Right lobe of liver (tissue), 6 donors: ENCODE measurements at regions not wholly inside any gene's neighbourhood (a gene's known extent, or its start where the extent isn't known, plus 50 kb on each side); places are given as distances from the start of the nearest gene placed in this dataset.

Experiments used
- ATAC-seq, 4 donors: fragments of 200-7000 bp; cut with Tn5 transposase; one replicate each; pipeline ENCODE4 v1.9.1; 2020; ENCODE audit warnings: mild to moderate bottlenecking in 4 of 4, moderate library complexity in 4 of 4
- DNase-seq, 3 donors: peaks; one replicate each; pipeline ENCODE4 v3.0.0-alpha.2; 2020
- H3K27ac ChIP-seq, 3 donors: fragments of 200-600 bp; one replicate each; pipeline ENCODE4 v1.8.0; 2022
- H3K27me3 ChIP-seq, 2 donors: fragments of 200-600 bp; one replicate each; pipeline ENCODE4 v1.8.0; 2022
- H3K36me3 ChIP-seq, 4 donors: fragments of 200-600 bp; sonication (generic) in 1 of 4; one replicate each; pipeline versions ENCODE4 v1.5.1 to v1.8.0; 2017 to 2022; ENCODE audit warnings: control low read depth in 1 of 4
- H3K4me1 ChIP-seq, 4 donors: fragments of 200-600 bp; sonication (generic) in 1 of 4; one replicate each; pipeline versions ENCODE4 v1.5.1 to v1.8.0; 2017 to 2022; ENCODE audit warnings: control low read depth in 1 of 4
- H3K4me3 ChIP-seq, 3 donors: fragments of 200-600 bp; one replicate each; pipeline ENCODE4 v1.8.0; 2022
- H3K9me3 ChIP-seq, 4 donors: fragments of 200-600 bp; sonication (generic) in 1 of 4; one replicate each; pipeline versions ENCODE4 v1.5.1 to v1.8.0; 2017 to 2022; ENCODE audit warnings: control low read depth in 1 of 4
- CTCF ChIP-seq, 4 donors: fragments of 200-600 bp in 3 of 4; fragments of 450-650 bp in 1 of 4; IDR thresholded peaks; one replicate each; pipeline versions ENCODE4 v1.5.1 to v1.8.0; 2016 to 2022; ENCODE audit warnings: antibody characterized with exemption in 4 of 4, mild to moderate bottlenecking in 2 of 4
- POLR2A ChIP-seq: fragments of 450-650 bp; IDR thresholded peaks from one replicate; pipeline ENCODE4 v1.6.1; 2017; ENCODE audit warnings: antibody characterized with exemption, mild to moderate bottlenecking
- WGBS: methylation state at CpG from one replicate; pipeline ENCODE4 v1.1.6; 2018; ENCODE audit warnings: low coverage, low lambda C conversion rate; ENCODE audit not compliant: insufficient coverage; ENCODE audit errors: missing lambda C conversion rate; 5-methylcytosine and 5-hydroxymethylcytosine counted together
- intact Hi-C, 2 donors: fragments of 100-400 bp; cut with DNase I; formaldehyde crosslinking; loops; one replicate each; pipeline versions ENCODE4 v1.11.2 to v1.14.1; 2022
- donor health status: DM: no; HTN: yes; CAD: no.
- donor health status: DM: no; HTN: no; CAD: no.
- donor health status: DM: no; HTN: no; CAD: no.
- donor health status: DM: no; HTN: yes; CAD: no.
- donor health status: DM: no; HTN: yes; CAD: no.

- Histone ChIP-seq H3K27me3 (no peaks in the 10 kb centered on the region), H3K4me3 (no peak overlapping the region), H3K36me3 (no peaks in the 10 kb centered on the region), H3K4me1 (peaks cover 0 to 11% (median 4%) of the 10 kb centered on the region in 4 donors), H3K27ac (no peak overlapping the region), H3K9me3 (no peaks in the 10 kb centered on the region)
- 66% methylated on average over 5 of the region's 10 CpGs for WGBS
- TF ChIP-seq CTCF (IDR thresholded peaks at IDR 0.05) (no peak), POLR2A (no peak)
- ATAC-seq (no peak), DNase-seq (no peak)
- intact Hi-C loops, result no loop called here
These were observed 247.7 kb upstream of the PMEPA1 start for GRCh38 chr20:57957411-57958049.

GRCh38 chr20:57953638-57954037, 243.8 kb upstream of the PMEPA1 start:
- Histone ChIP-seq H3K4me1 (no peaks in the 10 kb centered on the region), H3K27ac (no peak overlapping the region), H3K27me3 (no peaks in the 10 kb centered on the region), H3K4me3 (no peak overlapping the region), H3K9me3 (no peaks in the 10 kb centered on the region), H3K36me3 (no peaks in the 10 kb centered on the region)
- 36% methylated on average over 4 of the region's 4 CpGs for WGBS
- no peak for DNase-seq
- intact Hi-C loops, result no loop called here
- TF ChIP-seq POLR2A (no peak), CTCF (IDR thresholded peaks at IDR 0.05) (no peak)
- ATAC-seq, result no peak

GRCh38 chr20:57952136-57952535, 242.3 kb upstream of the PMEPA1 start:
- no peak for TF ChIP-seq CTCF (IDR thresholded peaks at IDR 0.05)
- no peak for TF ChIP-seq POLR2A
- ATAC-seq (no peak), DNase-seq (no peak)
- Histone ChIP-seq H3K36me3 (no peaks in the 10 kb centered on the region), H3K4me3 (no peak overlapping the region), H3K9me3 (no peaks in the 10 kb centered on the region), H3K27me3 (no peaks in the 10 kb centered on the region), H3K4me1 (no peaks in the 10 kb centered on the region), H3K27ac (no peak overlapping the region)
- 89% methylated on average over 1 of the region's 1 CpG for WGBS
- intact Hi-C loops, result no loop called here

GRCh38 chr20:57951549-57951948, 241.7 kb upstream of the PMEPA1 start:
- intact Hi-C loops, result no loop called here
- no peak overlapping the region for H3K27ac ChIP-seq
- no peaks in the 10 kb centered on the region for H3K36me3 ChIP-seq
- no peak overlapping the region for H3K4me3 ChIP-seq
- no peak for ATAC-seq
- H3K4me1 ChIP-seq, result no peaks in the 10 kb centered on the region
- TF ChIP-seq CTCF (IDR thresholded peaks at IDR 0.05) (no peak), POLR2A (no peak)
- DNase-seq, result no peak
- 58% methylated on average over 2 of the region's 3 CpGs for WGBS
- no peaks in the 10 kb centered on the region for H3K27me3 ChIP-seq
- H3K9me3 ChIP-seq, result no peaks in the 10 kb centered on the region
